Activated T-helper 1 cell treated with anti-CD3 and anti-CD28 coated beads, Interleukin-12 subunit alpha, Interleukin-12 subunit beta, Interleukin-2, Interleukin-4 antibody, amounts not matched to agents 30 ng/mL and 10 ng/mL and 1 ng/mL, durations not matched to agents 14 hours and 24 hours and 36 hours (primary cell): ENCODE measurements at regions not wholly inside any gene's neighbourhood (a gene's known extent, or its start where the extent isn't known, plus 50 kb on each side); places are given as distances from the start of the nearest gene placed in this dataset.

Experiments used
- DNase-seq: peaks from one replicate; pipeline ENCODE4 v3.0.0; 2021; ENCODE audit warnings: low spot score
- H3K27ac Mint-ChIP-seq: one replicate; pipeline ENCODE4 v1.8.0; 2021; ENCODE audit warnings: mild to moderate bottlenecking, mixed read lengths
- H3K27me3 Mint-ChIP-seq: one replicate; pipeline ENCODE4 v1.8.0; 2022; ENCODE audit warnings: mild to moderate bottlenecking, moderate library complexity, mixed read lengths; ENCODE audit not compliant: insufficient read depth
- H3K36me3 Mint-ChIP-seq: one replicate; pipeline ENCODE4 v1.8.0; 2021; ENCODE audit warnings: low read depth, mixed read lengths
- H3K4me1 Mint-ChIP-seq: one replicate; pipeline ENCODE4 v1.8.0; 2021; ENCODE audit warnings: low read depth, mixed read lengths
- H3K4me3 Mint-ChIP-seq: one replicate; pipeline ENCODE4 v1.8.0; 2021; ENCODE audit warnings: mild to moderate bottlenecking, moderate library complexity, mixed read lengths
- H3K9me3 Mint-ChIP-seq: one replicate; pipeline ENCODE4 v1.8.0; 2021; ENCODE audit warnings: mixed read lengths
- intact Hi-C: fragments of 100-400 bp; cut with micrococcal nuclease; formaldehyde crosslinking; loops from one replicate; pipeline ENCODE4 v1.15.1; 2024

GRCh38 chr12:77575376-77575919, 255.2 kb upstream of the NAV3 start:
- Mint-ChIP-seq H3K9me3 (no peaks in the 10 kb centered on the region), H3K4me3 (no peak overlapping the region), H3K27me3 (no peaks in the 10 kb centered on the region), H3K36me3 (no peaks in the 10 kb centered on the region), H3K4me1 (no peaks in the 10 kb centered on the region), H3K27ac (no peak overlapping the region)
- DNase-seq, result no peak
- intact Hi-C loops, result no loop called here

- Mint-ChIP-seq H3K9me3 (no peaks in the 10 kb centered on the region), H3K27ac (no peak overlapping the region), H3K4me1 (no peaks in the 10 kb centered on the region), H3K36me3 (no peaks in the 10 kb centered on the region), H3K27me3 (no peaks in the 10 kb centered on the region), H3K4me3 (no peak overlapping the region)
- intact Hi-C loops, result no loop called here
- no peak for DNase-seq
These were observed 258.3 kb upstream of the NAV3 start for GRCh38 chr12:77572371-77572770.

GRCh38 chr12:77571768-77572167, 258.9 kb upstream of the NAV3 start:
- intact Hi-C loops, result no loop called here
- Mint-ChIP-seq H3K27me3 (no peaks in the 10 kb centered on the region), H3K9me3 (no peaks in the 10 kb centered on the region), H3K4me1 (no peaks in the 10 kb centered on the region), H3K36me3 (no peaks in the 10 kb centered on the region), H3K27ac (no peak overlapping the region), H3K4me3 (no peak overlapping the region)
- DNase-seq, result no peak

GRCh38 chr12:77571127-77571526, 259.6 kb upstream of the NAV3 start:
- no peaks in the 10 kb centered on the region for H3K9me3 Mint-ChIP-seq
- DNase-seq, result no peak
- no peak overlapping the region for H3K4me3 Mint-ChIP-seq
- no peak overlapping the region for H3K27ac Mint-ChIP-seq
- no peaks in the 10 kb centered on the region for H3K36me3 Mint-ChIP-seq
- intact Hi-C loops, result no loop called here
- no peaks in the 10 kb centered on the region for H3K27me3 Mint-ChIP-seq
- H3K4me1 Mint-ChIP-seq, result no peaks in the 10 kb centered on the region

- DNase-seq, result no peak
- intact Hi-C loops, result no loop called here
- Mint-ChIP-seq H3K27me3 (no peaks in the 10 kb centered on the region), H3K27ac (no peak overlapping the region), H3K36me3 (no peaks in the 10 kb centered on the region), H3K4me3 (no peak overlapping the region), H3K4me1 (no peaks in the 10 kb centered on the region), H3K9me3 (peaks cover 3% of the 10 kb centered on the region)
These were observed 260.8 kb upstream of the NAV3 start for GRCh38 chr12:77569876-77570275.

GRCh38 chr12:77560714-77561113, 270.0 kb upstream of the NAV3 start:
- Mint-ChIP-seq H3K9me3 (peaks cover 6% of the 10 kb centered on the region), H3K36me3 (no peaks in the 10 kb centered on the region), H3K4me3 (no peak overlapping the region), H3K27ac (no peak overlapping the region), H3K4me1 (no peaks in the 10 kb centered on the region), H3K27me3 (no peaks in the 10 kb centered on the region)
- DNase-seq, result no peak
- intact Hi-C loops, result no loop called here

GRCh38 chr12:77559400-77560074, 271.2 kb upstream of the NAV3 start:
- no peak overlapping the region for H3K27ac Mint-ChIP-seq
- H3K36me3 Mint-ChIP-seq, result no peaks in the 10 kb centered on the region
- intact Hi-C loops, result no loop called here

GRCh38 chr12:77555074-77555473, 275.6 kb upstream of the NAV3 start:
- DNase-seq, result no peak
- Mint-ChIP-seq H3K9me3 (no peaks in the 10 kb centered on the region), H3K36me3 (no peaks in the 10 kb centered on the region), H3K4me1 (no peaks in the 10 kb centered on the region), H3K4me3 (no peak overlapping the region), H3K27me3 (no peaks in the 10 kb centered on the region), H3K27ac (no peak overlapping the region)
- intact Hi-C loops, result no loop called here

More at GRCh38 chr12:77559400-77560074, 271.2 kb upstream of the NAV3 start:
- no peaks in the 10 kb centered on the region for H3K27me3 Mint-ChIP-seq
- H3K9me3 Mint-ChIP-seq, result no peaks in the 10 kb centered on the region
- no peak for DNase-seq
- no peak overlapping the region for H3K4me3 Mint-ChIP-seq
- H3K4me1 Mint-ChIP-seq, result no peaks in the 10 kb centered on the region

- Mint-ChIP-seq H3K4me1 (no peaks in the 10 kb centered on the region), H3K27ac (no peak overlapping the region), H3K9me3 (no peaks in the 10 kb centered on the region), H3K36me3 (no peaks in the 10 kb centered on the region), H3K4me3 (no peak overlapping the region), H3K27me3 (no peaks in the 10 kb centered on the region)
- intact Hi-C loops, result no loop called here
- DNase-seq, result no peak
These were observed 276.6 kb upstream of the NAV3 start for GRCh38 chr12:77553976-77554619.

- no peak for DNase-seq
- Mint-ChIP-seq H3K9me3 (no peaks in the 10 kb centered on the region), H3K36me3 (no peaks in the 10 kb centered on the region), H3K27me3 (no peaks in the 10 kb centered on the region), H3K4me1 (no peaks in the 10 kb centered on the region), H3K27ac (no peak overlapping the region), H3K4me3 (no peak overlapping the region)
- intact Hi-C loops, result no loop called here
These were observed 281.1 kb upstream of the NAV3 start for GRCh38 chr12:77549383-77550128.

GRCh38 chr12:77548797-77549196, 281.9 kb upstream of the NAV3 start:
- intact Hi-C loops, result no loop called here
- Mint-ChIP-seq H3K36me3 (no peaks in the 10 kb centered on the region), H3K27ac (no peak overlapping the region), H3K4me3 (no peak overlapping the region), H3K9me3 (no peaks in the 10 kb centered on the region), H3K27me3 (no peaks in the 10 kb centered on the region), H3K4me1 (no peaks in the 10 kb centered on the region)
- no peak for DNase-seq

GRCh38 chr12:77540097-77540496, 290.6 kb upstream of the NAV3 start:
- no peak overlapping the region for H3K27ac Mint-ChIP-seq
- no peak for DNase-seq
- intact Hi-C loops, result no loop called here
- H3K9me3 Mint-ChIP-seq, result no peaks in the 10 kb centered on the region
- H3K4me3 Mint-ChIP-seq, result no peak overlapping the region
- no peaks in the 10 kb centered on the region for H3K27me3 Mint-ChIP-seq
- no peaks in the 10 kb centered on the region for H3K36me3 Mint-ChIP-seq
- H3K4me1 Mint-ChIP-seq, result no peaks in the 10 kb centered on the region

- H3K9me3 Mint-ChIP-seq, result no peaks in the 10 kb centered on the region
- H3K4me1 Mint-ChIP-seq, result no peaks in the 10 kb centered on the region
- no peak overlapping the region for H3K4me3 Mint-ChIP-seq
- DNase-seq, result no peak
- intact Hi-C loops, result no loop called here
- H3K27me3 Mint-ChIP-seq, result no peaks in the 10 kb centered on the region
- no peak overlapping the region for H3K27ac Mint-ChIP-seq
- H3K36me3 Mint-ChIP-seq, result no peaks in the 10 kb centered on the region
These were observed 293.0 kb upstream of the NAV3 start for GRCh38 chr12:77537663-77538062.
